HepG2 (cell line): ENCODE measurements at regions not wholly inside any gene's neighbourhood (a gene's known extent, or its start where the extent isn't known, plus 50 kb on each side); places are given as distances from the start of the nearest gene placed in this dataset.

Source experiments
- ATAC-seq: fragments of 200-7000 bp; cut with Tn5 transposase; 3 replicates; pipeline ENCODE4 v1.9.1; 2020; ENCODE audit warnings: mild to moderate bottlenecking, moderate library complexity
- BruUV-seq: library from RNA; stranded (reverse); fragments of 400-500 nt; replicated peaks from 2 replicates; lab custom pipeline; 2021; lab: Mats Ljungman, UMichigan
- CTCF ChIA-PET: fragments of 300-600 bp; formaldehyde crosslinking; extraction: SDS; loops from one replicate; lab custom pipeline; 2021; ENCODE audit warnings: low total read pairs, inconsistent platforms, low intra/inter-chr PET ratio; lab: Yijun Ruan, JAX
- POLR2A ChIA-PET: fragments of 350-600 bp; sonication (Branson Sonifier 250); formaldehyde crosslinking; loops from one replicate; lab custom pipeline; 2020; ENCODE audit warnings: antibody characterized with exemption, inconsistent platforms; lab: Yijun Ruan, JAX
- DNase-seq: peaks from one replicate; pipeline ENCODE4 v3.0.0-alpha.2; 2015; ENCODE audit warnings: low spot score
- FAIRE-seq: peaks from 3 replicates; lab custom pipeline; 2011; peaks lifted over from hg19 to GRCh38; lab: Jason Lieb, UNC
- H2AFZ ChIP-seq: one replicate; pipeline ENCODE4 v1.6.1; 2011; ENCODE audit warnings: low read length, inconsistent platforms
- H3K27ac ChIP-seq: fragments of 300-600 bp; 3 replicates; pipeline ENCODE4 v1.8.0; 2011; ENCODE audit warnings: mixed run types, mild to moderate bottlenecking, mixed read lengths, low read length, inconsistent platforms; ENCODE audit not compliant: insufficient read depth; ENCODE audit errors: extremely low read length
- H3K27me3 ChIP-seq, 2 experiments: fragments of 200-600 bp in 1 of 2; 2 replicates in 1 of 2; 3 replicates in 1 of 2; pipeline versions ENCODE4 v1.6.0 to v1.8.0; 2011; ENCODE audit warnings: low read length in 2 of 2, mild to moderate bottlenecking in 2 of 2, moderate library complexity in 2 of 2, inconsistent platforms in 1 of 2; ENCODE audit not compliant: insufficient read depth in 2 of 2, control insufficient read depth in 1 of 2
- H3K36me3 ChIP-seq, 2 experiments: fragments of 200-600 bp in 1 of 2; replicated peaks in 1 of 2; 2 replicates in 1 of 2; 3 replicates in 1 of 2; pipeline versions ENCODE4 v1.5.1 to v1.8.0; 2011; ENCODE audit warnings: low read length in 2 of 2, inconsistent platforms in 1 of 2; ENCODE audit not compliant: insufficient read depth in 2 of 2, control insufficient read depth in 1 of 2
- H3K4me1 ChIP-seq: 2 replicates; pipeline ENCODE4 v1.5.1; 2012; ENCODE audit warnings: low read length, inconsistent platforms; ENCODE audit not compliant: insufficient read depth
- H3K4me2 ChIP-seq: 2 replicates; pipeline ENCODE4 v1.6.0; 2011; ENCODE audit warnings: low read depth, low read length, inconsistent platforms
- H3K4me3 ChIP-seq, 3 experiments: fragments of 200-600 bp in 1 of 3; sonication (generic), shearing (Covaris generic) in 1 of 3; replicated peaks in 1 of 3; 2 replicates each; pipeline ENCODE4 v1.5.1; 2011 to 2016; ENCODE audit warnings: low read length in 3 of 3, inconsistent platforms in 2 of 3, low read depth in 2 of 3, mild to moderate bottlenecking in 2 of 3, control low read depth in 1 of 3, mixed read lengths in 1 of 3; ENCODE audit not compliant: insufficient read depth in 1 of 3
- H3K79me2 ChIP-seq: one replicate; pipeline ENCODE4 v1.6.1; 2011; ENCODE audit warnings: low read length, inconsistent platforms; ENCODE audit not compliant: insufficient read depth
- H3K9ac ChIP-seq: 2 replicates; pipeline ENCODE4 v1.6.0; 2011; ENCODE audit warnings: mild to moderate bottlenecking, low read depth, low read length, inconsistent platforms; ENCODE audit not compliant: insufficient read depth
- H3K9me3 ChIP-seq: 2 replicates; pipeline ENCODE4 v1.5.1; 2012; ENCODE audit warnings: mild to moderate bottlenecking, low read length
- H4K20me1 ChIP-seq: 2 replicates; pipeline ENCODE4 v1.6.0; 2011; ENCODE audit warnings: inconsistent platforms, mild to moderate bottlenecking, low read length, moderate library complexity; ENCODE audit not compliant: insufficient read depth
- ZKSCAN5 ChIP-seq: sonication (generic); formaldehyde crosslinking; IDR thresholded peaks from 2 replicates; pipeline ENCODE4 v1.5.1; 2020; ENCODE audit warnings: mild to moderate bottlenecking, missing genetic modification reagents
- WGBS: methylation state at CpG from one replicate; pipeline ENCODE4 v1.1.6; 2017; ENCODE audit warnings: low lambda C conversion rate; 5-methylcytosine and 5-hydroxymethylcytosine counted together
- in situ Hi-C: cut with HindIII; loops from 2 replicates; pipeline ENCODE4 v1.10.0; 2017; ENCODE audit warnings: low pct_unique_long_range_greater_than_20kb; ENCODE audit not compliant: extremely low pct_ligation_motif_present
- intact Hi-C: fragments of 100-400 bp; cut with micrococcal nuclease; formaldehyde crosslinking; loops from one replicate; pipeline ENCODE4 v1.10.0; 2022; ENCODE audit not compliant: unreplicated experiment
- TF ChIP-seq, protein P1 (sequence below): fragments of 450-650 bp; IDR thresholded peaks from 2 replicates; pipeline ENCODE4 v1.6.1; 2017

DNA sequence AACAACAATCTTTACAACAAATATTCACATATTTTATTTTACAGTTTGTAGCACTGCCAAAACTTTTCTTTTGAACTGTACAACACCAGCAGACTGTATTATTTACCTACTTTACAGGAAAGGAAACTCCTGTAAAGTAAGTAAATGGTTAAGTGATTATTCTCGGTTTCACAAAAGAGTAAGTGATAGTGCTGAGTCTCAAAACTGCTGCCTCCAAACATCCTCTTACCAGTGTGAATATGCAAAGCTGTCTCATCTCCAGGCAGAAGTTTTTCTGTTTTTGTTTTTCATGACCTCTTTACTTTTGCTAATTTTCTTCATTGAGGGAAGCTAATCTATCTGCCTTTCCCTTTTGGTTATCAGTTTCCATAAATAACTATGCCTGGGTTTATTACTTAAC is 286.7 kb downstream of the SRGAP2C start:
- Histone ChIP-seq H3K9me3 (peaks cover 6% of the 10 kb centered on the region; the same call in 1 of the 2 replicates), H3K9ac (no peak overlapping the region), H3K27me3 (no peaks in the 10 kb centered on the region), H3K79me2 (no peaks in the 10 kb centered on the region), H3K36me3 (no peaks in the 10 kb centered on the region), H3K4me1 (no peaks in the 10 kb centered on the region), H3K27ac (no peak overlapping the region), H2AFZ (no peak overlapping the region), H4K20me1 (no peaks in the 10 kb centered on the region), H3K4me3 (no peak overlapping the region), H3K4me2 (no peak overlapping the region)
- ChIA-PET POLR2A (no interaction called here), CTCF (no interaction called here)
- 4% methylated on average over 1 of the region's 1 CpG for WGBS
- intact Hi-C loops = no loop called here
- FAIRE-seq = no peak
- ATAC-seq = no peak
- no TSS peak for BruUV-seq
- in situ Hi-C loops = no loop called here
- no peak for DNase-seq
- no peak for TF ChIP-seq ZKSCAN5 (CRISPR knock-in tag)

DNA sequence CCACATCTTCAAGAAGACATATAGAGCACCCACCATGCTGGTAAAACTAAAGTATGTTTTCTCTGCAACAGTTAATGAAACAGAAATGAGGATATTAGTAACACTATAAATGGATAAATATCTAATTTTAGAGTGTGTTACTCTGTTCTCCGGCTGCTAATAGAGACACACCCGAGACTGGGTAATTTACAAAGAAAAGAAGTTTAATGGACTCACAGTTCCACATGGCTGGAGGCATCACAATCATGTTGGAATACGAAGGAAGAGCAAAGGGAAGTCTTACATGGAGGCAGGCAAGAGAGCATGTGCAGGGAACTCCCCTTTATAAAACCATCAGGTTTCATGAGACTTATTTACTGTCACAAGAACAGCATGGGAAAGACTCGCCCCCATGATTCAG is 287.2 kb downstream of the SRGAP2C start:
- Histone ChIP-seq H3K79me2 (no peaks in the 10 kb centered on the region), H3K9ac (no peak overlapping the region), H3K9me3 (peaks cover 10% of the 10 kb centered on the region), H3K36me3 (no peaks in the 10 kb centered on the region), H3K27ac (no peak overlapping the region), H3K27me3 (no peaks in the 10 kb centered on the region), H3K4me1 (no peaks in the 10 kb centered on the region), H4K20me1 (no peaks in the 10 kb centered on the region), H3K4me2 (no peak overlapping the region), H3K4me3 (no peak overlapping the region), H2AFZ (no peak overlapping the region)
- ChIA-PET CTCF (no interaction called here), POLR2A (no interaction called here)
- FAIRE-seq = no peak
- intact Hi-C loops = no loop called here
- no TSS peak for BruUV-seq
- DNase-seq = no peak
- TF ChIP-seq, protein P1, sequence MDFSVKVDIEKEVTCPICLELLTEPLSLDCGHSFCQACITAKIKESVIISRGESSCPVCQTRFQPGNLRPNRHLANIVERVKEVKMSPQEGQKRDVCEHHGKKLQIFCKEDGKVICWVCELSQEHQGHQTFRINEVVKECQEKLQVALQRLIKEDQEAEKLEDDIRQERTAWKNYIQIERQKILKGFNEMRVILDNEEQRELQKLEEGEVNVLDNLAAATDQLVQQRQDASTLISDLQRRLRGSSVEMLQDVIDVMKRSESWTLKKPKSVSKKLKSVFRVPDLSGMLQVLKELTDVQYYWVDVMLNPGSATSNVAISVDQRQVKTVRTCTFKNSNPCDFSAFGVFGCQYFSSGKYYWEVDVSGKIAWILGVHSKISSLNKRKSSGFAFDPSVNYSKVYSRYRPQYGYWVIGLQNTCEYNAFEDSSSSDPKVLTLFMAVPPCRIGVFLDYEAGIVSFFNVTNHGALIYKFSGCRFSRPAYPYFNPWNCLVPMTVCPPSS = no peak
- WGBS = 10% methylated on average over 4 of the region's 4 CpGs
- in situ Hi-C loops = no loop called here
- ATAC-seq = no peak
